OCI-LY1 (cell line): ENCODE measurements at regions not wholly inside any gene's neighbourhood (a gene's known extent, or its start where the extent isn't known, plus 50 kb on each side); places are given as distances from the start of the nearest gene placed in this dataset.

ENCODE experiments used
- EZH2 ChIP-seq: fragments of 200-600 bp; sonication (generic), shearing (Covaris generic); IDR thresholded peaks from 2 replicates; pipeline ENCODE4 v1.8.0; 2017; ENCODE audit warnings: borderline replicate concordance, mixed run types, mild to moderate bottlenecking, antibody characterized with exemption, low read length, moderate library complexity, mixed read lengths
- TF ChIP-seq, protein P1 (sequence below): fragments of 200-600 bp; sonication (generic), shearing (Covaris generic); IDR thresholded peaks from 2 replicates; pipeline ENCODE4 v1.5.1; 2017; ENCODE audit warnings: mild to moderate bottlenecking, antibody characterized with exemption, low read length, moderate library complexity, mixed read lengths

DNA sequence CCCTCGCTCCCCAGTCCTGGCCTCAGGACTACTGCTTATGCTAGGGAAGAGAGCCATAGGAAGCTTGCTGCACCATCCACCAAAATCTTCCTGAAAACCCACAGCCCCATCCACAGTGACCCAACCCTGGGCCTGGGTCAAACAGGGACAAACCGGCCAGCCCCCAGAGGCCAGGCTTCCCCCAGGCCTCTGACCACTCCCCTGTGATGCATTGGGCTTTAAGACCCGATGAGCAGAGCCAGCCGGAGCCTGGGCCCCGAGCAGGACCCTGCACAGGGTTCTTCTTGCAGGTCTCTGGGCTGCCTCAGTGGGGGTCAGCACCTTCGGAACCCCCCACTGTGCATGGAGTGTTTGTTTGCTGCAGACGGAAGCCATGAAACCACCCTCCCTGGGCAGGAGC is 583.7 kb downstream of the BRD1 start:
- TF ChIP-seq, protein P1, sequence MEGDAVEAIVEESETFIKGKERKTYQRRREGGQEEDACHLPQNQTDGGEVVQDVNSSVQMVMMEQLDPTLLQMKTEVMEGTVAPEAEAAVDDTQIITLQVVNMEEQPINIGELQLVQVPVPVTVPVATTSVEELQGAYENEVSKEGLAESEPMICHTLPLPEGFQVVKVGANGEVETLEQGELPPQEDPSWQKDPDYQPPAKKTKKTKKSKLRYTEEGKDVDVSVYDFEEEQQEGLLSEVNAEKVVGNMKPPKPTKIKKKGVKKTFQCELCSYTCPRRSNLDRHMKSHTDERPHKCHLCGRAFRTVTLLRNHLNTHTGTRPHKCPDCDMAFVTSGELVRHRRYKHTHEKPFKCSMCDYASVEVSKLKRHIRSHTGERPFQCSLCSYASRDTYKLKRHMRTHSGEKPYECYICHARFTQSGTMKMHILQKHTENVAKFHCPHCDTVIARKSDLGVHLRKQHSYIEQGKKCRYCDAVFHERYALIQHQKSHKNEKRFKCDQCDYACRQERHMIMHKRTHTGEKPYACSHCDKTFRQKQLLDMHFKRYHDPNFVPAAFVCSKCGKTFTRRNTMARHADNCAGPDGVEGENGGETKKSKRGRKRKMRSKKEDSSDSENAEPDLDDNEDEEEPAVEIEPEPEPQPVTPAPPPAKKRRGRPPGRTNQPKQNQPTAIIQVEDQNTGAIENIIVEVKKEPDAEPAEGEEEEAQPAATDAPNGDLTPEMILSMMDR, result no peak
- no peak for TF ChIP-seq EZH2
